ENCODE measurements at regions not wholly inside any gene's neighbourhood (a gene's known extent, or its start where the extent isn't known, plus 50 kb on each side); places are given as distances from the start of the nearest gene placed in this dataset.

DNA sequence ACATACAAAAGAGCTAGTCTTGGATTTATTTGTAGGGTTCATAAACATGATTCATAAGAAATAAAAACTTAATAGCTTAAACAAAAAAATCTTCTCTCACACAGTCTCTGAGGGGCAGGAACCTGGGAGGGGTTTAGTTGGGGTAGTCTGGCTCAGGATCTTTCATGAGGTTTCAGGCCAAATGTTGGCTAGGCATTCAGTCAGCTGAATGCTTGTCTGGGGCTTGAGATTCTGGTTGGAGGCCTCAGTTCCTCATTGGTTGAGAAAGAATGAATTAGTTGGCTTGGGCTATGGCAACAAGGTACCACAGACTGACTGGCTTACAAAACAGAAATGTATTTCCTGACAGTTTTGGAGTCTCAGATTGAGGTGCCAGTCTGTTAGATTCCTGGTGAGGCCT lies 74.3 kb downstream of the ANKRD7 start:
- no peak overlapping the region for H3K4me3 ChIP-seq (ENCODE audit: low read depth, low read length, poor library complexity, severe bottlenecking)
- H3K9me3 ChIP-seq (ENCODE audit: low read depth, low read length, poor library complexity, severe bottlenecking), result no peaks in the 10 kb centered on the region
- DNase-seq (ENCODE audit: low spot score), result no peak
- TF ChIP-seq, protein P1, sequence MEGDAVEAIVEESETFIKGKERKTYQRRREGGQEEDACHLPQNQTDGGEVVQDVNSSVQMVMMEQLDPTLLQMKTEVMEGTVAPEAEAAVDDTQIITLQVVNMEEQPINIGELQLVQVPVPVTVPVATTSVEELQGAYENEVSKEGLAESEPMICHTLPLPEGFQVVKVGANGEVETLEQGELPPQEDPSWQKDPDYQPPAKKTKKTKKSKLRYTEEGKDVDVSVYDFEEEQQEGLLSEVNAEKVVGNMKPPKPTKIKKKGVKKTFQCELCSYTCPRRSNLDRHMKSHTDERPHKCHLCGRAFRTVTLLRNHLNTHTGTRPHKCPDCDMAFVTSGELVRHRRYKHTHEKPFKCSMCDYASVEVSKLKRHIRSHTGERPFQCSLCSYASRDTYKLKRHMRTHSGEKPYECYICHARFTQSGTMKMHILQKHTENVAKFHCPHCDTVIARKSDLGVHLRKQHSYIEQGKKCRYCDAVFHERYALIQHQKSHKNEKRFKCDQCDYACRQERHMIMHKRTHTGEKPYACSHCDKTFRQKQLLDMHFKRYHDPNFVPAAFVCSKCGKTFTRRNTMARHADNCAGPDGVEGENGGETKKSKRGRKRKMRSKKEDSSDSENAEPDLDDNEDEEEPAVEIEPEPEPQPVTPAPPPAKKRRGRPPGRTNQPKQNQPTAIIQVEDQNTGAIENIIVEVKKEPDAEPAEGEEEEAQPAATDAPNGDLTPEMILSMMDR (conservative IDR thresholded peaks at IDR 0.05; ENCODE audit: low read depth, low read length), result no peak
- ChIA-PET CTCF (no interaction called here), POLR2A (ENCODE audit: low non-redundant PET) (no interaction called here)
- intact Hi-C loops (cut with micrococcal nuclease; ENCODE audit: unreplicated experiment), result no loop called here
- no peak overlapping the region for H3K27ac ChIP-seq (ENCODE audit: low read depth, low read length, poor library complexity, severe bottlenecking)
- no peaks in the 10 kb centered on the region for H3K36me3 ChIP-seq (ENCODE audit: insufficient read depth, low read length, poor library complexity, severe bottlenecking)
- no TSS peak for BruUV-seq (replicated peaks)
- H3K4me1 ChIP-seq (ENCODE audit: insufficient read depth, low read length, poor library complexity, severe bottlenecking), result no peaks in the 10 kb centered on the region
- H3K27me3 ChIP-seq (replicated peaks; ENCODE audit: insufficient read depth, low read depth, low read length, poor library complexity), result no peaks in the 10 kb centered on the region

DNA sequence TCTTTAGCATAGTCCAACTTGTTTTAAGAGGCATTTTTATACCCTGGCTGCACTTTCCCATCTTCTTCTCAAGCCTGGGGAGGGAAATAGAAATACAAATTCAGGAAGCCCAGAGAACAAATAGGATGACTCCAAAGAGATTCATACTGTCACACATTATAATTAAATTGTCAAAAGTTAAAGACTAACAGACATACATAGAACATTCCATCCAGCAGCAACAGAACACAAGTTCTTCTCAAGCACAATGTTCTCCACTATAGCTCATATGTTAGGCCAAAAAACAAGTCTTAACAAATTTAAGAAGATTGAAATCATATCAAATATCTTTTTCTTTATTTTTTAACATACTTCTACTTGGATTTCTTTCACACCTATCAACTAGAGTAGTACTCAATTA lies 75.7 kb downstream of the ANKRD7 start:
- DNase-seq (ENCODE audit: low spot score), result no peak
- Histone ChIP-seq H3K9me3 (ENCODE audit: low read depth, low read length, poor library complexity, severe bottlenecking) (no peaks in the 10 kb centered on the region), H3K4me1 (ENCODE audit: insufficient read depth, low read length, poor library complexity, severe bottlenecking) (no peaks in the 10 kb centered on the region), H3K36me3 (ENCODE audit: insufficient read depth, low read length, poor library complexity, severe bottlenecking) (no peaks in the 10 kb centered on the region), H3K27ac (ENCODE audit: low read depth, low read length, poor library complexity, severe bottlenecking) (no peak overlapping the region), H3K4me3 (ENCODE audit: low read depth, low read length, poor library complexity, severe bottlenecking) (no peak overlapping the region), H3K27me3 (replicated peaks; ENCODE audit: insufficient read depth, low read depth, low read length, poor library complexity) (no peaks in the 10 kb centered on the region)
- no peak for TF ChIP-seq EZH2 (IDR thresholded peaks at IDR 0.05; ENCODE audit: borderline replicate concordance, low read depth, low read length, poor library complexity, severe bottlenecking)
- no TSS peak for BruUV-seq (replicated peaks)
- intact Hi-C loops (cut with micrococcal nuclease; ENCODE audit: unreplicated experiment), result no loop called here
- POLR2A ChIA-PET (ENCODE audit: low non-redundant PET), result no interaction called here
- CTCF ChIA-PET, result no interaction called here

DNA sequence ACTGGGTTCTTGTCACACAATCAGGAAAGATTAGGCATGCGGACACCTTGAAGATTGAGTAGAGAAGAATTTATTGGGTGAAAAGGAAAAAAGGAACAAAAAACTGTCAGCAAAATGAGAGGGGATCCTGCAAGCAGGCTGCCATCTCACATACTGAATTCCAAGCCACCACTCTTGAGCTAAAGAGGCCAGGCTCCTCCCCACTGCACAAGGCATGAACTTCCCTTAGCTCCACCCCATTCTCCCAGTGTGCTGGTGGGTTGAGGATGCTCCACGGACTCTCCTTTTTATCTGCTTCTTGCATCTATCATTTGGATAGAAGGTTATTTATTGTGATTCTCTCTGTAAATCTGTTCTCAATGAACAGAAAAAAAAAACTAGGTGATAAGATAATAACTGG lies 79.6 kb downstream of the ANKRD7 start:
- BruUV-seq (replicated peaks), result no TSS peak
- ChIA-PET POLR2A (ENCODE audit: low non-redundant PET) (no interaction called here), CTCF (no interaction called here)
- H3K4me3 ChIP-seq (ENCODE audit: low read depth, low read length, poor library complexity, severe bottlenecking), result no peak overlapping the region
- H3K27ac ChIP-seq (ENCODE audit: low read depth, low read length, poor library complexity, severe bottlenecking), result no peak overlapping the region
- no peak for TF ChIP-seq EZH2 (IDR thresholded peaks at IDR 0.05; ENCODE audit: borderline replicate concordance, low read depth, low read length, poor library complexity, severe bottlenecking)
- TF ChIP-seq, protein P1 (conservative IDR thresholded peaks at IDR 0.05; ENCODE audit: low read depth, low read length), result no peak
- no peak for DNase-seq (ENCODE audit: low spot score)
- intact Hi-C loops (cut with micrococcal nuclease; ENCODE audit: unreplicated experiment), result no loop called here
- H3K9me3 ChIP-seq (ENCODE audit: low read depth, low read length, poor library complexity, severe bottlenecking), result peaks cover 7% of the 10 kb centered on the region
- H3K4me1 ChIP-seq (ENCODE audit: insufficient read depth, low read length, poor library complexity, severe bottlenecking), result no peaks in the 10 kb centered on the region
- H3K36me3 ChIP-seq (ENCODE audit: insufficient read depth, low read length, poor library complexity, severe bottlenecking), result no peaks in the 10 kb centered on the region
- no peaks in the 10 kb centered on the region for H3K27me3 ChIP-seq (replicated peaks; ENCODE audit: insufficient read depth, low read depth, low read length, poor library complexity)

DNA sequence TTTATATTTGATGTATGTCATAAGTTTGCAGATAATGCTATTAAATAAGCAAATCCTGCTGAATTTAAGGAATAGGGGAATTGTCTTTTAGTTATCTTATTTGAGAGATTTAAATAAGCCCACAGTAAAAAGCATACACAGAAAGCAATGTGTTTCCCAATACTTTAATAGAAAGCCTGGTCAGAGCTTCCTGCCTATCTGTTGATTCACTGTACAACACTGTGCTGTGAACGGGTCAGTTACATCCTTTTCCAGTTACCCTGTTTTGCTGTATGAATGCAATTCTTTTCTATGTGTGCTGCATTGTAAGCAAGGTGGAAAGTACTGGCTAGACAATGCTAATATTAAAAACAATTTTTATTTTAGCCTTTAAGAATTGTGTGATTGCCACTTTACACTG lies 81.2 kb downstream of the ANKRD7 start:
- ChIA-PET CTCF (no interaction called here), POLR2A (ENCODE audit: low non-redundant PET) (no interaction called here)
- Histone ChIP-seq H3K36me3 (ENCODE audit: insufficient read depth, low read length, poor library complexity, severe bottlenecking) (no peaks in the 10 kb centered on the region), H3K27me3 (replicated peaks; ENCODE audit: insufficient read depth, low read depth, low read length, poor library complexity) (no peaks in the 10 kb centered on the region), H3K27ac (ENCODE audit: low read depth, low read length, poor library complexity, severe bottlenecking) (no peak overlapping the region), H3K4me3 (ENCODE audit: low read depth, low read length, poor library complexity, severe bottlenecking) (no peak overlapping the region), H3K9me3 (ENCODE audit: low read depth, low read length, poor library complexity, severe bottlenecking) (peaks cover 7% of the 10 kb centered on the region), H3K4me1 (ENCODE audit: insufficient read depth, low read length, poor library complexity, severe bottlenecking) (peaks cover 4% of the 10 kb centered on the region)
- BruUV-seq (replicated peaks), result no TSS peak
- DNase-seq (ENCODE audit: low spot score), result no peak
- intact Hi-C loops (cut with micrococcal nuclease; ENCODE audit: unreplicated experiment), result no loop called here
- TF ChIP-seq, protein P1 (conservative IDR thresholded peaks at IDR 0.05; ENCODE audit: low read depth, low read length), result no peak
- TF ChIP-seq EZH2 (IDR thresholded peaks at IDR 0.05; ENCODE audit: borderline replicate concordance, low read depth, low read length, poor library complexity, severe bottlenecking), result no peak

Measured in A673 (cell line).